Spleen (tissue), 11 donors: ENCODE measurements at regions not wholly inside any gene's neighbourhood (a gene's known extent, or its start where the extent isn't known, plus 50 kb on each side); places are given as distances from the start of the nearest gene placed in this dataset.

ENCODE experiments used
- DNase-seq: peaks from one replicate; pipeline ENCODE4 v3.0.0-alpha.2; 2020
- H3K27ac ChIP-seq, 8 donors: fragments of 200-600 bp; sonication (generic) in 7 of 8; 1 replicate in 4 of 8; 2 replicates in 4 of 8; pipeline versions ENCODE4 v1.5.0 to v1.8.0; 2016 to 2021; ENCODE audit warnings: inconsistent platforms in 4 of 8, mild to moderate bottlenecking in 4 of 8, moderate library complexity in 1 of 8
- H3K27me3 ChIP-seq, 7 donors: fragments of 200-600 bp; sonication (generic) in 6 of 7; replicated peaks in 1 of 7; 1 replicate in 4 of 7; 2 replicates in 3 of 7; pipeline versions ENCODE4 v1.5.0 to v1.8.0; 2016 to 2021; ENCODE audit warnings: inconsistent platforms in 3 of 7, mild to moderate bottlenecking in 1 of 7
- H3K36me3 ChIP-seq, 6 donors: fragments of 200-600 bp; sonication (generic) in 5 of 6; 1 replicate in 4 of 6; 2 replicates in 2 of 6; pipeline versions ENCODE4 v1.5.0 to v1.8.0; 2016 to 2021; ENCODE audit warnings: inconsistent platforms in 2 of 6
- H3K4me1 ChIP-seq, 6 donors: fragments of 200-600 bp; sonication (generic) in 5 of 6; 1 replicate in 3 of 6; 2 replicates in 3 of 6; pipeline versions ENCODE4 v1.5.0 to v1.8.0; 2016 to 2021; ENCODE audit warnings: inconsistent platforms in 3 of 6
- H3K4me3 ChIP-seq, 8 donors: fragments of 200-600 bp; sonication (generic) in 7 of 8; 1 replicate in 4 of 8; 2 replicates in 4 of 8; pipeline versions ENCODE4 v1.5.0 to v1.8.0; 2016 to 2021; ENCODE audit warnings: inconsistent platforms in 4 of 8, mild to moderate bottlenecking in 4 of 8, moderate library complexity in 2 of 8
- H3K9me3 ChIP-seq, 8 donors: fragments of 200-600 bp; sonication (generic) in 7 of 8; 1 replicate in 4 of 8; 2 replicates in 4 of 8; pipeline versions ENCODE4 v1.5.0 to v1.8.0; 2016 to 2021; ENCODE audit warnings: inconsistent platforms in 4 of 8
- POLR2A ChIP-seq, 3 donors: fragments of 450-650 bp; IDR thresholded peaks; one replicate each; pipeline ENCODE4 v1.5.1; 2017; ENCODE audit warnings: antibody characterized with exemption in 3 of 3, mild to moderate bottlenecking in 1 of 3
- POLR2AphosphoS5 ChIP-seq, 3 donors: sonication (generic); formaldehyde crosslinking; IDR thresholded peaks; one replicate each; pipeline ENCODE4 v1.5.1; 2017; ENCODE audit warnings: antibody characterized with exemption in 3 of 3
- WGBS, 5 donors: extraction: QIAGEN DNeasy Blood & Tissue Kit in 3 of 5; methylation state at CpG; one replicate each; pipeline versions ENCODE4 v1.1.5 to v1.1.7; 2013 to 2018; 5-methylcytosine and 5-hydroxymethylcytosine counted together
- intact Hi-C: fragments of 100-400 bp; cut with DNase I; formaldehyde crosslinking; loops from one replicate; pipeline ENCODE4 v1.15.0; 2023; ENCODE audit warnings: low total_unique reads
- TF ChIP-seq, protein P1 (sequence below), 11 experiments: fragments of 200-600 bp in 7 of 11; fragments of 450-650 bp in 4 of 11; sonication (generic) in 4 of 11; IDR thresholded peaks in 8 of 11; conservative IDR thresholded peaks in 3 of 11; 1 replicate in 7 of 11; 2 replicates in 4 of 11; pipeline versions ENCODE4 v1.4.0 to v1.8.0; 2016 to 2021; ENCODE audit warnings: antibody characterized with exemption in 11 of 11, inconsistent platforms in 4 of 11, mild to moderate bottlenecking in 1 of 11
- donor health status: healthy with polysubstance abuse.
- donor health status: DM: no; HTN: no; CAD: no; lungs with moderate emphysema.
- donor health status: DM: no; HTN: no; CAD: no.
- donor health status: Bipolar disorder and iron deficiency.
- donor health status: healthy.
- donor health status: DM: no; HTN: no; CAD: no.
- donor health status: DM: yes; HTN: yes; CAD: no.

DNA sequence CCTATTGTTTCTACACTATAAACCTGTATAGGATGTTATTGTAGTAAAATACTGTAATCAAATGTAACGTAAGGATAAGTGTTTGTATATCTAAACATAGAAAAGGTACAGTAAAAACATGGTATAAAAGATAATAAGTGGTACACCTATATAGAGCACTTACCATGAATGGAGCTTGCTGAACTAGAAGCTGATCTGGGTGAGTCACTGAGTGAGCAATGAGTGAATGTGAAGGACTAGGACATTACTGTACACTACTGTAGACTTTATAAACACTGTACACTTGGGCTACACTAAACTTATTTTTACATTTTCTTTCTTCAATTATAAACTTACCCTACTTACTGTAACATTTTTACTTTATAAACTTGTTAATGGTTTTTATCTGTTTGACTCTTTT, 732.9 kb upstream of the LRRN3 start:
- no peaks in the 10 kb centered on the region for H3K27me3 ChIP-seq
- H3K4me3 ChIP-seq, result no peak overlapping the region
- no peaks in the 10 kb centered on the region for H3K36me3 ChIP-seq
- peaks cover 0 to 20% (median 0%) of the 10 kb centered on the region in 8 donors for H3K9me3 ChIP-seq
- DNase-seq, result no peak
- intact Hi-C loops, result no loop called here
- 76 to 92% (median 84%) methylated on average over 1 of the region's 1 CpG for WGBS, 5 donors
- H3K4me1 ChIP-seq, result no peaks in the 10 kb centered on the region
- TF ChIP-seq POLR2AphosphoS5 (IDR thresholded peaks at IDR 0.05) (no peak), POLR2A (IDR thresholded peaks at IDR 0.05) (no peak)
- TF ChIP-seq, protein P1, sequence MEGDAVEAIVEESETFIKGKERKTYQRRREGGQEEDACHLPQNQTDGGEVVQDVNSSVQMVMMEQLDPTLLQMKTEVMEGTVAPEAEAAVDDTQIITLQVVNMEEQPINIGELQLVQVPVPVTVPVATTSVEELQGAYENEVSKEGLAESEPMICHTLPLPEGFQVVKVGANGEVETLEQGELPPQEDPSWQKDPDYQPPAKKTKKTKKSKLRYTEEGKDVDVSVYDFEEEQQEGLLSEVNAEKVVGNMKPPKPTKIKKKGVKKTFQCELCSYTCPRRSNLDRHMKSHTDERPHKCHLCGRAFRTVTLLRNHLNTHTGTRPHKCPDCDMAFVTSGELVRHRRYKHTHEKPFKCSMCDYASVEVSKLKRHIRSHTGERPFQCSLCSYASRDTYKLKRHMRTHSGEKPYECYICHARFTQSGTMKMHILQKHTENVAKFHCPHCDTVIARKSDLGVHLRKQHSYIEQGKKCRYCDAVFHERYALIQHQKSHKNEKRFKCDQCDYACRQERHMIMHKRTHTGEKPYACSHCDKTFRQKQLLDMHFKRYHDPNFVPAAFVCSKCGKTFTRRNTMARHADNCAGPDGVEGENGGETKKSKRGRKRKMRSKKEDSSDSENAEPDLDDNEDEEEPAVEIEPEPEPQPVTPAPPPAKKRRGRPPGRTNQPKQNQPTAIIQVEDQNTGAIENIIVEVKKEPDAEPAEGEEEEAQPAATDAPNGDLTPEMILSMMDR (IDR thresholded peaks at IDR 0.05 in 8 of 11, conservative IDR thresholded peaks at IDR 0.05 in 3 of 11), result no peak
- no peak overlapping the region for H3K27ac ChIP-seq

DNA sequence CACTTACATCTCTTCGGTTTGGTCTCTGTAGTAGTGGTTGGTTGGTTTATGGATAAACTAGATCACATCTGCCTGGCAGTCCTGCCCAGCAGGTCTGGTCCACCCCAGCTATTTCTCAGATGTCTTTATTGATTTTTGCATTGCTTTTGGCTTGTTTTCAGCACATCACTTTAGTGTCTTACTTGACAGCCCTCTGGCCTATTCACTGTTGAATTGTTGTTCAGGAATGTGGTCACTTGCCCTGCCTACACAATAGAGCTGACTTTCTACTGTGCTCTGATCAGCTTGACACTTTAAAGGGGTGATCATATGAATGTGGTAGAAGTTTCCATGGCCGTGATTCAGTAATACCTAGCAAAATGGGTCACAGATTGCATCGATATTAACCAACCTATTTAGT, 719.2 kb upstream of the LRRN3 start:
- intact Hi-C loops, result no loop called here
- no peak for DNase-seq
- Histone ChIP-seq H3K4me1 (no peaks in the 10 kb centered on the region), H3K4me3 (no peak overlapping the region), H3K36me3 (no peaks in the 10 kb centered on the region), H3K27me3 (no peaks in the 10 kb centered on the region), H3K9me3 (no peaks in the 10 kb centered on the region), H3K27ac (no peak overlapping the region)
- 82 to 97% (median 87%) methylated on average over 3 of the region's 3 CpGs for WGBS, 5 donors
- TF ChIP-seq POLR2A (IDR thresholded peaks at IDR 0.05) (no peak), POLR2AphosphoS5 (IDR thresholded peaks at IDR 0.05) (no peak)

DNA sequence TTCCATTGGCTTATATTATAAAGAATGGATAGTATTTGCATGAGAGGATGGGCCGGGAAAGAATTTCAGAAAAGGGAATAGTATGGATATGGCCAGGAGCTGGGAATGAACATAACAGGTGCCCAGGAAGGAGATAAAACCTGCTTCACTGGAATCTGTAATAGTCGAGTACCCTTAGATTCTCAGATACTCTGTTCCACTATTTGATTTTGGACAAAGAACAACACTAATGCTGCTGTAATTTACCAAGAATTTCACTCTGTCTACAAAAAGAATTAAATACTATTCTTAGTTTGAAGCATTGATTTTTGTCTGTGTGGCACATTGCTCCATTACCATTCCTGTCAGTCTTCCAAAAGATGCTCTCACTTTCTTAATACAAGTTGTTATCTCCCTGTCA, 718.2 kb upstream of the LRRN3 start:
- WGBS, 5 donors, result 76 to 94% (median 89%) methylated on average over 2 of the region's 2 CpGs
- H3K27ac ChIP-seq, result no peak overlapping the region
- intact Hi-C loops, result no loop called here

DNA sequence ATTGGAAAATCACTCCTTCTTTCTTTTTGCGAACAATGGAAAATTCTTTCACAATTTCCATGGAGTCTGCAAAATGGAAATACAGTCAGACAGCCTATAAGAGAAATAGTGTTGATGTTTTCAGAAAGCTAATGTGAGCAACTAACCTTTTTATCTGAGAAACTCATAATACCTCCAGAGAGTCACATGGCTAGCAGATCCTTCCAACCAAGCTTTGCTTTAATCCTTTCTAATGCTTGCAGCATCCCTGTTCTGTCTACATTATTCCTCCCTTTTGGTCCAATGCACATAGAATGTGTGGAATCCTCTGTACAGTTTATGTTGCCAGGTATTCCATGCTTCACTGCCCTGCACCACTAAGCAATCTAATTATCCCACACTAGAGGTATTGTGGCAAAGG, 717.5 kb upstream of the LRRN3 start:
- 91 to 96% (median 93%) methylated on average over 1 of the region's 1 CpG for whole genome bisulfite sequencing, 5 donors
- TF ChIP-seq, protein P1 (IDR thresholded peaks at IDR 0.05 in 8 of 11, conservative IDR thresholded peaks at IDR 0.05 in 3 of 11), result no peak
- TF ChIP-seq POLR2AphosphoS5 (IDR thresholded peaks at IDR 0.05), result no peak
- no peak for TF ChIP-seq POLR2A (IDR thresholded peaks at IDR 0.05)
- no peaks in the 10 kb centered on the region for H3K4me1 ChIP-seq
- H3K27ac ChIP-seq, result no peak overlapping the region
- no peaks in the 10 kb centered on the region for H3K9me3 ChIP-seq
- no peak overlapping the region for H3K4me3 ChIP-seq
- H3K36me3 ChIP-seq, result no peaks in the 10 kb centered on the region
- intact Hi-C loops, result no loop called here
- no peak for DNase-seq
- no peaks in the 10 kb centered on the region for H3K27me3 ChIP-seq

More for the DNA sequence above, 718.2 kb upstream of the LRRN3 start:
- no peaks in the 10 kb centered on the region for H3K36me3 ChIP-seq
- no peaks in the 10 kb centered on the region for H3K9me3 ChIP-seq
- no peaks in the 10 kb centered on the region for H3K4me1 ChIP-seq
- H3K4me3 ChIP-seq, result no peak overlapping the region
- DNase-seq, result no peak
- no peaks in the 10 kb centered on the region for H3K27me3 ChIP-seq
- TF ChIP-seq, protein P1 (IDR thresholded peaks at IDR 0.05 in 8 of 11, conservative IDR thresholded peaks at IDR 0.05 in 3 of 11), result no peak

DNA sequence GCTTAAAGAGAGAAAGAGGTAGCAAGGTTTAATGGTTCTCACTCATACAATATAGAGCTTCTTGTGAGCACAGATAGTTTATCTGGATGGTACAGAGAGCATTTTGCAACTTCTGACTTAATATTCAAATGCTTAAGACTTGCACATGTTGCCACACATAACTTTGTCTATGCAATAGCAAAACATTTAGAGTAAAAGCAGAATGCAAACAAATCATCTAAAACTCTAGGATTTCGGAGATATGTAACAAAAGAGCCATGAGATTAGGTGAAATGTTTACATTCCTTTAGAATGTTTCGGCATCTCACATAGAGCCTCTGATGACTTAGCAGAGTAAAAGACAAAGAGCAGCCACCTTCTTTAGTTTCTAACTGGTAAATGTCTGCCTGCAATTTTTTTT, 717.1 kb upstream of the LRRN3 start:
- no peaks in the 10 kb centered on the region for H3K27me3 ChIP-seq
- intact Hi-C loops, result no loop called here
- TF ChIP-seq POLR2AphosphoS5 (IDR thresholded peaks at IDR 0.05) (no peak), POLR2A (IDR thresholded peaks at IDR 0.05) (no peak)
- TF ChIP-seq, protein P1 (IDR thresholded peaks at IDR 0.05 in 8 of 11, conservative IDR thresholded peaks at IDR 0.05 in 3 of 11), result no peak
- no peaks in the 10 kb centered on the region for H3K36me3 ChIP-seq
- WGBS, 5 donors, result 75 to 86% (median 80%) methylated on average over 2 of the region's 2 CpGs
- no peak for DNase-seq
- H3K9me3 ChIP-seq, result no peaks in the 10 kb centered on the region
- H3K27ac ChIP-seq, result no peak overlapping the region
- no peak overlapping the region for H3K4me3 ChIP-seq
- no peaks in the 10 kb centered on the region for H3K4me1 ChIP-seq
